T-helper 22 cell (primary cell): ENCODE measurements at regions not wholly inside any gene's neighbourhood (a gene's known extent, or its start where the extent isn't known, plus 50 kb on each side); places are given as distances from the start of the nearest gene placed in this dataset.
"Not testable (repeated sequence)": the region's sequence is repeated elsewhere in the genome, so short reads cannot be mapped to it uniquely, and the experiment has no call there.

Experiments
- DNase-seq: peaks from one replicate; pipeline ENCODE4 v3.0.0-alpha.2; 2020; ENCODE audit warnings: low read depth

- DNase-seq, result no peak
Measured at GRCh38 chr10:91088300-91089140, 131.9 kb upstream of the PCGF5 start.

GRCh38 chr10:91090761-91091529 is 129.5 kb upstream of the PCGF5 start:
- DNase-seq, result no peak

- DNase-seq, result no peak
Measured at GRCh38 chr10:91091780-91092179, 128.7 kb upstream of the PCGF5 start.

GRCh38 chr10:91096274-91096673 is 124.2 kb upstream of the PCGF5 start:
- no peak for DNase-seq

GRCh38 chr10:91097313-91097712 is 123.2 kb upstream of the PCGF5 start:
- DNase-seq, result no peak

DNA sequence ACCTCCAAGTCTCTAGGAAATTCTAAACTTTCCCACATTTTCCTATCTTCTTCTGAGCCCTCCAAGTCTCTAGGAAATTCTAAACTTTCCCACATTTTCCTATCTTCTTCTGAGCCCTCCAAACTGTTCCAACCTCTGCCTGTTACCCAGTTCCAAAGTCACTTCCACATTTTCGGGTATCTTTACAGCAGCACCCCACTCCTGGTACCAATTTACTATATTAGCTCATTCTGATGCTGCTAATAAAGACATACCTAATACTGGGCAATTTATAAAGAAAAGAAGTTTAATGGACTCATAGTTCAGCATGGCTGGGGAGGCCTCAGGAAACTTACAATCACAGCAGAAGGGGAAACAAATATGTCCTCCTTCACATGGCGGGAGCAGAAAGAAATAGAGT is 122.4 kb upstream of the PCGF5 start:
- DNase-seq, result not testable (repeated sequence)

DNA sequence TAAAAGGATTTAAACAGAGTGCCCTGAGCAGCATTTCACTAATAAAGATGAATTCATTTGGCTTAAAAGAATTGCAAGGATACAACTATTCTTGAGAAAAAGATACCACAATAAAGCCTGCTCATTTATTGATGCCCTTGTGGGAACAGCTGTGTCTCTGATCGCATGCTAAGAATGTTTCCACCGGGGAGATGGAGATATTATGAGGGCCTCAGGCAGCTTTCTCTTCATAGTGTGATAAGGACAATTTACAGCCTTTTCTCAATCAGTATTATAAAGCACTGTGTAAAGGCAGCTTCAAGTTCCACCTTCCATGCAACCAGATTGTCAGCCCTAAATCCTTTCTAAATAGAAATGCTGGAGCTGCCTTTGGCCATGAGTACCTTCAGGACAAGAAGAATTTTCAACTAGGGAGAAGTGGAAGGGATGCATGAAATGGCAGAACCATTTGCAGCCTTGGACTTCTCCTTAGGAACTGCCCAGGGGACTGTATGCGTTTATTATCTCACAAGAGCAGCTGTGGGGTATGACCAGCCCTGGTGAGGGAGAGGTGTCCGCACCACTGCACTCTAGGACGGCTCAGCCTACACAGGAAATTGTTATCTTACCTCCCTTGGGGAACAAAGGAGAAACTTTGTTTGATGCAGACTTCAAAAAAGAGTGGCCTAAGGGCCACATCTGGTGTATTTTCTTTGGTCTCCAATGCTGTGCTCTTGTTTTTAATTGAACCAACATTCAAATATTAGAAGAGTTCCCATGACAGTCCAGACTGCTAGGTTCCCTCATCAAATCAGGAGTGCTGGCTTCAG is 116.9 kb upstream of the PCGF5 start:
- DNase-seq, result no peak

GRCh38 chr10:91104193-91105041 is 116.0 kb upstream of the PCGF5 start:
- DNase-seq, result no peak

- no peak for DNase-seq
Measured at GRCh38 chr10:91105269-91105668, 115.2 kb upstream of the PCGF5 start.

GRCh38 chr10:91108820-91109219 is 111.6 kb upstream of the PCGF5 start:
- DNase-seq, result no peak

- no peak for DNase-seq
Measured at GRCh38 chr10:91111060-91111459, 109.4 kb upstream of the PCGF5 start.

DNA sequence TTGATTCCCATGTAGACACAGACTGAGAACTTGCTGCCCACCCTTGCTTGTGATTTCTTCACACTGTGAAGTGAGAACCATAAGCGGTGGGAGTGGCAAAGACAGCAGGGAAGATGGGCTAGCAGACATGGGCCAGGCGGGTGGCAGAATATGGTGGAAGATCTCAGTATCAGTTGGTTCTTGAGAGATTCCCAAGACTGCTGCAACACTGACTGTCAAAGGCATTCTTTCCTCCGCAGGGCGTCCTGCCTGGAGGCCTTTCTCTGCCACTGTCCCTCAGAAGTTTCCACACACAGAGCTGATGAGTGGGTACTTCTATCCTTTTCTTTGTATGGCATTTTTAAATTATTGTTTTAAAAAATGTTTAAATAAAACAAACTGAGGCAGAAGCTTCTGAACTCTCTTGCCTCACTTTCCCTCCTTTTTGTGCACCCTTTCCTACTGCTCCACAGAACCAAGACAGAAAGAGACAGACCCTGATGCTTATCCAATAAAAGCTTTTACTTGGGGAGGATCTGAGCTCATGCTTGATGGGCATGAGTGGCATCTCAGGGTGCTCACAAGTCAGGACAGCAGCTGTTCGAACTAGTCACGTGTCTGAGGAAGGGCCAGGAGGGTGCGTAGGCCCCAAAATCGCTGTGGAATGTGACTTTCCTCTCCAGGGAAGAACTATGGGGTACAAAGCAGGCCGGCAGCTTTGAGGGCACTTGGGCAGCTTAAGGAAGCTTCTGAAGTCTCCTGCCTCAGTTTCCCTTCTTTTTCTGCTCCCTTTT is 104.7 kb upstream of the PCGF5 start:
- DNase-seq, result no peak

DNA sequence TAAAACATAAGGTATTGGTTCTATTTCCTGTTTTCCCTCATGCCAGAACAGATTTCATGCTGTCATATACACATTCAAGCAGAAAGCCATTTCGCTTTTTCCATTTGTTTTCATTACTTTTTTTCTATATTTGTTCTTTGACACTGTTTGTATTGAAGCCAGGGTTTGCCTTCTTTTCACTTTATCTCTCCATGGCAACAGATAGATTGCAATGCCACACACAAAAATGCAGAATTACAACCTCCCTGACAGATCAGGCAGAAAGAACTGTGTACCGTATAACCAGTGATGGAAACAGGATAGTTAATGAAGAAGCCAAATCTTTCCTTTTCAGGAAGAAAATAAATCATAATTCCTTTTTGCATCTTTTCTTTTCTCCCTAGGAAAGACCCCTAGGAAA is 103.0 kb upstream of the PCGF5 start:
- DNase-seq, result no peak

DNA sequence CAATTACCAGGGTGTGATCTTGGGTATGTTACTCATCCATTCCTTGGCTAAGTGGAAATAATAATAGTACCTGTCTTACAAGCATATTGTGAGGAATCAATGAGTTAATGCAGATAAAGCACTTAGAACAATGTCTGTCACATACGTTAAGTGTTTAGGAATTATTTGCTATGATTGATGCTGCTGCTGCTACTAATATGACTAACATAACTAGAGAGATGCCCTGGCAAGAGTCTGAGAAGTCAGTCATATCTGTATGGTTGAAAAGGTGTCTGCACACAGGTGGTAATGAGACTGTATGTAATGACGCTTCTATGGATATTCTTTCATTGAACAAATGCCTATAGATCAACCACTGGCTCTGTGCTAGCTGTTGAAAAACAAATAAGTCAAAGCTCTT is 100.1 kb upstream of the PCGF5 start:
- DNase-seq, result no peak

DNA sequence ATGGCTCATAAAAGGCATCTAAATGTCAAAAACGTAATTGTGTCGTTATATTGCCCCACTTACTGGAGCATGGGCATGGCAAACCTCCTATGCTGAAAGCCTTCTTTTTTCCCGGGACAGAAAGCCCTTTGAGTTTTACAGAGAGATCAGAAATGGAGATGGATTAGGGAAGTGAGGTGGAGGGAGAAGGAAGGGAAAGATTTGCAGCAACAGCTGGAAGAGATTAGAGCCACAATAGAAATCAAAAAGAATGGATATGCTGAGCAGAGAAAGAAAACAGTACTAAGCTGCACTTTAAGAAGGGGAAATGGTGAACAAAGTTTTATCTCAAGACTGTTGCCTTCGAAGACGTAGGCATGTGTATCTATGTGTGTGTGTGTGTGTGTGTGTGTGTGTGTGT is 97.2 kb upstream of the PCGF5 start:
- DNase-seq, result no peak

DNA sequence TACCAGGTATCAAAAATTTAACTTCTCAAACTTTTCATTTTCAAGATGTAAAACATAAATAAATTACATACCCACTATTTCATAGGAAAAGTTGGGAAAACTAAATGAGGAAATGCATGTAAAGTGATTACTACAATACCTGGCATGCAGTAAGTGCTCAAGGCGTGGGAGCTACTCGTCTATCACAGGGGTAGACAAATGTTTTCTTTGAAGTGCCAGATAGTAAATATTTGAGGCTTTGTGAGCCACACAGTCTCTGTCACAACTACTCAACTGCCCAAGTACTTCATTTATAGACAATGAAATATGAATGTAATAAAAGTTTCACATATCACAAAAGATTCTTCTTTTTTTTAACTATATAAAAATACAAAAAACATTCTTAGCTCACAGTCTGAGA is 96.4 kb upstream of the PCGF5 start:
- DNase-seq, result no peak

GRCh38 chr10:91126471-91126870 is 94.0 kb upstream of the PCGF5 start:
- DNase-seq, result no peak

DNA sequence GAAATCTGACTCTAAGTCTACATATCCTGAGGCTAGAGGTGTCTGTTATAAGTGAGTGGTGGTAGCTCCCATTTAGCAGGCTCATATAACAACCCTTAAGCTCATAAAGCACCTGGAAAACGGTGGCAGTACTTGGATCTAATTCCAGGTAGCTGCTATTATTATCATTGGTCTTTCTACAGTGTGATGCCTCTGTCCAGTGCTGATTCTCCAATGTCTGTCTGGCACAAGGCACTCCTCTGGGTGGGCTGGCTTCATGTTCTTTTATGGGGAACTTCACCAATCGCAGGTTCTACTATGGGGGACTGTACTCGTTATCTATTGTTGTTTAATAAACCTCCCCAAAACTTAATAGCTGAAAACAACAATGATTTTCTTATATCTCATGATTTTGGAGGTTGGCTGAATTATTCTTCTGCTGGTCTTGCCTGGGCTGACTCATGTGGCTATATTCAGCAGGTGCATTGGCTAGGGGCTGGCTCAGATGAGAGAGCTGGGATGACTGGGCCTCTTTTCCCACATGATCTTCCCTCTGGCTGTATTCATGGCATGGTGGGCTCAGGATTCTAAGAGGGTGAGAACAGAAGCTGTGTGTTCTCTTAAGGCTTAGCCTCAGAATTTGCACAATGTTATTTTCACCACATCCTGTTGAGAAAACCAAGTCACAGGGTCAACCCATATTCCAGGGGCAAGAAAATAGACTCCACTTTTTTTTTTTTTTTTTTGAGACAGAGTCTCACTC is 93.0 kb upstream of the PCGF5 start:
- no peak for DNase-seq

DNA sequence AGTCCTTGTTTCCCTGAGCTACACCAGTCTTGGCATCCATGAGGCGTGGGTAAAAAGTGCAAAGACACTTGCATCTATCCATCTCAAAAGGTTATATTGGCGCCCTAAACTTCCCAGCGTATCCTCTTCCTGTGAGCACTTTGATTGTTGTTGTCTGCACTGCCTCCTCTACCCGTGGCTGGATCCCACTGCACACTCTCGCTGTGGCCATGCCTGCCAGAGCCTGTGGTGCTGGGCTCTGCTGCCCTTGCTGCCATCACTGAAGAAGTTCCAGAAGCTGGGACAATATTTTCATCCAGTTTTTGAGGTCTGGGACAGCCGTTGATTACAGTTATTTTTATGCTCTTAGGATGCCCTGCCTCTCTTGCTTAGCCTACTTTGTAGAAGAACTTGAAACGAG is 85.3 kb upstream of the PCGF5 start:
- no peak for DNase-seq

- DNase-seq, result no peak
Measured at GRCh38 chr10:91137011-91137643, 83.3 kb upstream of the PCGF5 start.
